Breast epithelium (tissue), 4 donors: ENCODE measurements at regions not wholly inside any gene's neighbourhood (a gene's known extent, or its start where the extent isn't known, plus 50 kb on each side); places are given as distances from the start of the nearest gene placed in this dataset.

Experiments
- DNase-seq, 2 donors: peaks; one replicate each; pipeline ENCODE4 v3.0.0-alpha.2; 2019; ENCODE audit warnings: low spot score in 2 of 2
- H3K27ac ChIP-seq, 2 donors: fragments of 200-600 bp; sonication (generic) in 1 of 2; one replicate each; pipeline ENCODE4 v1.5.1; 2016 to 2019; ENCODE audit warnings: mild to moderate bottlenecking in 1 of 2
- H3K27me3 ChIP-seq, 2 donors: fragments of 200-600 bp; sonication (generic) in 1 of 2; one replicate each; pipeline versions ENCODE4 v1.5.1 to v1.6.0; 2017 to 2019; ENCODE audit warnings: control low read depth in 1 of 2, mild to moderate bottlenecking in 1 of 2
- H3K36me3 ChIP-seq: fragments of 200-600 bp; one replicate; pipeline ENCODE4 v1.5.1; 2019
- H3K4me1 ChIP-seq, 2 donors: fragments of 200-600 bp; sonication (generic); one replicate each; pipeline ENCODE4 v1.5.1; 2016 to 2019; ENCODE audit warnings: control low read depth in 1 of 2
- H3K4me3 ChIP-seq, 3 donors: fragments of 200-600 bp; sonication (generic); 1 replicate in 2 of 3; 2 replicates in 1 of 3; pipeline ENCODE4 v1.5.1; 2016 to 2019; ENCODE audit warnings: mild to moderate bottlenecking in 3 of 3, moderate library complexity in 2 of 3
- H3K9me3 ChIP-seq, 2 donors: fragments of 200-600 bp; sonication (generic) in 1 of 2; one replicate each; pipeline ENCODE4 v1.5.1; 2016 to 2019; ENCODE audit warnings: control low read depth in 1 of 2
- CTCF ChIP-seq, 3 donors: fragments of 450-650 bp; IDR thresholded peaks; one replicate each; pipeline ENCODE4 v1.5.1; 2016 to 2017; ENCODE audit warnings: antibody characterized with exemption in 3 of 3, mild to moderate bottlenecking in 3 of 3, moderate library complexity in 3 of 3
- POLR2A ChIP-seq: fragments of 450-650 bp; IDR thresholded peaks from one replicate; pipeline ENCODE4 v1.6.1; 2016; ENCODE audit warnings: antibody characterized with exemption, mild to moderate bottlenecking, moderate library complexity
- POLR2AphosphoS5 ChIP-seq, 3 donors: sonication (generic); formaldehyde crosslinking; IDR thresholded peaks; one replicate each; pipeline ENCODE4 v1.6.1; 2017; ENCODE audit warnings: antibody characterized with exemption in 3 of 3
- intact Hi-C: fragments of 100-400 bp; cut with DNase I; formaldehyde crosslinking; loops from one replicate; pipeline ENCODE4 v1.15.1; 2023; ENCODE audit warnings: low total_unique reads

DNA sequence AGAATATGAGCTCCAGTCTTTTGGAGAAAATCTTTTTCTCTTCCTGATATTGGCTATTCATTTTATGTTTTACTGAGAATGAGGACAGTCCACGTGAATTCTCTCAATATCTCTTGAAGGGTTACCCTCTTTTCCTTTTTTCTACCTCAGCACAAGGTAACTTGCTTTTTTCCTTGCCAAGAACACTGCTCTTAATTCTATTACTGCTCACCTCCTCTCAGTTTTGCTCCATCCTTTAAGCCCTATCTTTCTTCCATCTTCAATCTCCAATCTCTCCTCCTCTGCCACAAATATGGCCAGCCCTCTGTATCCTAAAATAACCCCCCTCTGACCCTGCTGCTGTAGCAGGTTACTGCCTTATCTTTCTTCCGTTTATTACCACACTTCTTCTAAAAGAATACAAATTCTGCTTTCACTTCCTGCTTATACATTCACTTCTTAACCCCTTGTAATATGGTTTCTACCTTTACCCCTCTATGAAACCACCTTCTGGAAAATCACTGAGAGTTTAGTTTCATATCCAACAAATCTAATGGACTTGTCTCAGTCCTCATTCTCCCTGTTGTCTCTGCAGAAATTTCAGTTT, 89.0 kb downstream of the NFKBIZ start:
- H3K27me3 ChIP-seq: no peaks in the 10 kb centered on the region
- H3K36me3 ChIP-seq: no peaks in the 10 kb centered on the region
- H3K9me3 ChIP-seq: no peaks in the 10 kb centered on the region
- H3K4me3 ChIP-seq: no peak overlapping the region
- no peaks in the 10 kb centered on the region for H3K4me1 ChIP-seq
- H3K27ac ChIP-seq: no peak overlapping the region
- intact Hi-C loops: no loop called here
- DNase-seq: no peak
- TF ChIP-seq CTCF (IDR thresholded peaks at IDR 0.05): no peak
- no peak for TF ChIP-seq POLR2A
- TF ChIP-seq POLR2AphosphoS5 (IDR thresholded peaks at IDR 0.05): no peak

DNA sequence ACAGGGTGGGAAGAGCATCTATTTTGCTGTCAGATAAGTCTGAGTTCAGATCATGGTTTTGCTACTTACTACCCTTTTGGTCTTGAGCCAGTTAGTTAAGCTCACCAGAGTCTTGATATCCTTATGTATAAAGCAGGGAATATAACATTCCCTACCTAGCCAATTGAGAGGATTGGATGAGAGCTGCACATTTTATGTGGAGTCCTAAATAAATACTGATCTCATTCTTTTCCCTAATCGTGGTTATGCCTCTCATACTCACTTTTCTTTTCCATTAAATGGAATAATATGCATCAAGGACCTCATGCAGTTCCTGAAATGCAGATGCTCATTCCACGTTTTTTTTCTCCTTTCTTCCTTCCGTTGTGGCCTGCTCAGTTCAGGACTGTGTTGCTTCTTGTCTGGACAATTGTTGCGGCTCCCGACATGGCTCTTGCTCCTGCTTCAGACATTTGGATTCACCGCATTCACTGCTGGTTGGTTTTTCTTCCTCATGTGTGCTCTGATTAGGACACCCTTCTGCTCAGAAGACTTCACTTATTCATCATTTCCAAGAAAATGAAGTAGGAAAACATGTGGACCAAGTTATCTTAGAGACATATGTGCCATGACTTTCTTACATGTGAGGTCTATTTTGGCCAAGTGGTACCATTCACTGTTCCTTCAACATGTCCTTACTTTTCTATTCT, 90.2 kb downstream of the NFKBIZ start:
- intact Hi-C loops: no loop called here
- TF ChIP-seq CTCF (IDR thresholded peaks at IDR 0.05): no peak
- TF ChIP-seq POLR2A: no peak
- no peak for TF ChIP-seq POLR2AphosphoS5 (IDR thresholded peaks at IDR 0.05)
- no peaks in the 10 kb centered on the region for H3K36me3 ChIP-seq
- H3K27me3 ChIP-seq: no peaks in the 10 kb centered on the region
- no peaks in the 10 kb centered on the region for H3K9me3 ChIP-seq
- no peaks in the 10 kb centered on the region for H3K4me1 ChIP-seq
- H3K4me3 ChIP-seq: no peak overlapping the region
- H3K27ac ChIP-seq: no peak overlapping the region
- no peak for DNase-seq

GRCh38 chr3:101940521-101941317, 91.4 kb downstream of the NFKBIZ start:
- Histone ChIP-seq H3K36me3 (no peaks in the 10 kb centered on the region), H3K9me3 (no peaks in the 10 kb centered on the region), H3K27me3 (no peaks in the 10 kb centered on the region), H3K4me3 (no peak overlapping the region), H3K27ac (peak overlapping the region in 1 of 2 donors; percentile 25), H3K4me1 (no peaks in the 10 kb centered on the region)
- no peak for DNase-seq
- intact Hi-C loops: no loop called here
- TF ChIP-seq CTCF (IDR thresholded peaks at IDR 0.05) (no peak), POLR2A (no peak), POLR2AphosphoS5 (IDR thresholded peaks at IDR 0.05) (no peak)

DNA sequence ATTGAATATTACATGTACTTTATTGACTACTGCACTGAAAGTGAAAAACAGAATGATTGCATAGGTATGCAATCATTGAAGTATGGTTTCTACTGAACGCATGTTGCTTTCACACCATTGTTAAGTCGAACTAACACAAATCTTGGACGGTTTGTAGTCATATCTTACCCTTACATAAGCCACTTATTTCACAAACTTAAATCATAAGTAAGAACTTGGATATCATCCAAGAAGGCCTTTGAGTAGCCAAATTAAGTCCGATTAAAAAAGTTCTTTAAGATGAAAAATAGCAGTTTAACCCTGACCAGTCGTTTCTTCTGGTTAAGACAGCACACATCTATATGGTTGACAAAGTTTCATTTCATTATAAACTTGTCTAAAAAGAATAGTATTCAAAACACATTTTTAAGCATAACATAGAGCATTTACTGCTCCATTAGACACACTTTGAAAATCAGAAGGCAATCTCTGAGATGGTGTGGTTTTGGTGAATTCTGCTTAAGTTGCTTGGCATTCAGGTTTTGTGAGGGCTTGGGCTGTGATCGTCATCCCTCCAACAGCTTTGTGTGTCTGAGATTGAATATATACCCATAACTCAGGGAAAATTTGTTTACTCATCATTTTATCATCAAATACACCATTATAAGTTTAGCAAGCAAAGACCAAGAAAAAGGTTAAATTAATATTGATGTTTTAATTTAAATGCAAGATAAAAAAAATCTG, 92.2 kb downstream of the NFKBIZ start:
- intact Hi-C loops: no loop called here
- Histone ChIP-seq H3K9me3 (no peaks in the 10 kb centered on the region), H3K4me1 (no peaks in the 10 kb centered on the region), H3K27ac (no peak overlapping the region), H3K4me3 (no peak overlapping the region), H3K36me3 (no peaks in the 10 kb centered on the region), H3K27me3 (no peaks in the 10 kb centered on the region)
- DNase-seq: no peak
- no peak for TF ChIP-seq CTCF (IDR thresholded peaks at IDR 0.05)
- TF ChIP-seq POLR2AphosphoS5 (IDR thresholded peaks at IDR 0.05): no peak
- TF ChIP-seq POLR2A: no peak
